ENCODE measurements at regions not wholly inside any gene's neighbourhood (a gene's known extent, or its start where the extent isn't known, plus 50 kb on each side); places are given as distances from the start of the nearest gene placed in this dataset.
A peak's percentile ranks its signal among the peaks of the same experiment; 100 is the strongest.

DNA sequence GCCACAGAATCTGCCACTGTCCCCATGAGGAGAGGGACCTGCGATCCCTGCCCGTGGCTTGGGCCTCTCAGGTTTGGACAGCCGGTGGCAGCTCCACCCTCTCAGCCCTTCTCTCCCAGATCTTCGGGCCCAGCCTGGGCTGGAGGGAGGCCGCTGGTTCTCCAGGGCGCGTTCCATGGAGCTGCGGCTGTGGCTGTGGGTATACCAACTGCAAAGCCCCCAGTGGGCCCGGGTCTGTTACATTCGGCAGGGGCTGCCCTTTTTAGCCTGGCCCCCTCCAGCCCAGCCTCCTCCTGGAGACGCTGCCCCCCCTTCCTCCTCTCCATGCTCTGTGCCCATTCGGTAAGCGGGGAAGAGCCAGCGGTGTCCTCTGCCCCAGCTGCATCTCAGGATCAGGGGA, 64.7 kb upstream of the ZNF469 start:
- DNase-seq (ENCODE audit: low spot score), result no peak

DNA sequence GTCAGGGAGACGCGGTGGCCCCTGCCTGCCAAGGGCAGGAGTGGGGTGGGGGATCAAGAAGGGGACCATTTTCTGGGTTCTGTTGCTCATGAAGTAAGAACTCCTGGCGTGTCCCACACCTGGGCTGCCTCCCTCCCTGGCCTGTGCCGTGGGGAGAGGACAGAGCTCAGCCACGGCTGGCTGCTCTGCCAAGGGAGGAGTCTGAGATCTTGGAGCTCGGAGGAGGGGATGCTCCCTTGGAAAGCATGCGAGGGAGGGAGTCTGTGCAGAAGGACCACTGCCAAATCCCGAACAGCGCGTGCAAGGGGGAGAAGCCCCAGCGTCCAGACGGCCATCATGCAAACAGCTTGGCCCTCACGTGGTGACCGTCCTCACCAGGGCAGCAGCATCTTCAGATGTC, 64.2 kb upstream of the ZNF469 start:
- peak; percentile 79 for DNase-seq (ENCODE audit: low spot score)

DNA sequence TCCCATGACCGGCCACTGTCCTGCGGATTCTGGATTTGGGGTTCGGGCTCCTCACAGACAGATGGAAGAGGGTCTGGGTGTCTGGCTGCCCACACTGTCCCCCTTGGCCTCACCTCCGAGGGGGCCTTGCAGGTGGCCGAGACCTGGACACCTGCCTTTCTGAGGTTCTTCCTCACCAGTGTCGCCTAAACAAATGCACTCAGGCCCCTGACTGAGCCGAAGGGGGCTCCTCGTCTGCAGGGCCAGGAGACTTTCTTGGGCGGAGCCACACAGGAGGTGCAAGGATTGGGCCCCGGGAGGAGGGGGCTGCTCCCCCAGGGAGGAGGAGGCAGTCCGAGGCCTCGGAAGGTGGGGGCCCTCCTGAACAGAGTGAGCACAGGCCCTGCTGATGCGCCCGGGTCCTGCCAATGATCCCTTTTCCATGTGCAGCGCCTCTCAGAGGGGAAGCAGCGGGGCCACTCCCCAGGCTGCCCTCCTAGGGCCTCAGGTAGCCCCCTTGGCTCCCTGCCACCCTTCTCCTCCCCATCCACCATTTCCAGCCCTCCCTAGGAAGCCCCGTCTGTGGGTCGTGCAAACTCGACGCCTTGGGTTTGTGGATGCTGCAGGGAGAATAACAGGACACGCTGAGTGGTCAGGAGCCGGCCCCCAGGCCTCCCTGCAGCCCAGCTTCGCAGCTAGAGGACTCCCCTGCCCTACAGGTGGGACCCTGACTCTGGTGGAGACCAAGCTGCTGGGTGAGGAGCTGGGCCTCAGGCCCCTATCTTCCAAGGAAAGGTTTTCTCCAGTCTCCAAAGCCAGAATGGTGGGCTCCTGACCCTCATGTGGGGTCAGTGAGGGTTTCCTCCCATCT, 63.4 kb upstream of the ZNF469 start:
- DNase-seq (ENCODE audit: low spot score), result no peak

DNA sequence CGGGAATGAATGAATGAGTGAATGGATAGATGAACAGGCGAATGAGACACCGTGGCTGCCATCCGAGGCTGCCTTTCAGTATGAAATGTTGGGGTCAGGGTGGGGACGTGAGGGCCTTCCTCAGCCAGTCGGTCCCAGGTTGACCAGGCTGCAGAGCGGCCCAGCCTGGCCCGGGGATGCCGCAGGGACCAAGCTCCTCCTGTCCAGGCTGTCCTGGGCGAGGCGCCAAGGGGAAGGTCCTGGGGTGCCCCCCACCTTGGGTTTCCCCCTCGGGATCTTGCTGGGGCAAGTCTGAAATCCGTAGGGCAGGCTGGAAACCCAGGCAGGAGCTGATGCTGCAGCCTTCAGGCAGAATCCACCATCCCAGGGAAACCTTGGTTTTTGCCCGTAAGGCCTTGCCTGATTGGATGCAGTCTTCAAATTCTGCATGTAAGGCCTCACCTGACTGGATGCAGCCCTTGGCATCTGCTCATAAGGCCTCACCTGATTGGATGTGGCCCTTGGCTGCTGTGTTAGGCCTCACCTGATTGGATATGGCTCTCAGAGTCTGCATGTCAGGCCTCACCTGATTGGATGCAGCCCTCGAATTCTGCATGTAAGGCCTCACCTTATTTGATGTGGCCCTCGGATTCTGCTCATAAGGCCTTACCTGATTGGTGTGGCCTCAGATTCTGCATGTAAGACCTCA, 61.7 kb upstream of the ZNF469 start:
- no peak for DNase-seq (ENCODE audit: low spot score)

DNA sequence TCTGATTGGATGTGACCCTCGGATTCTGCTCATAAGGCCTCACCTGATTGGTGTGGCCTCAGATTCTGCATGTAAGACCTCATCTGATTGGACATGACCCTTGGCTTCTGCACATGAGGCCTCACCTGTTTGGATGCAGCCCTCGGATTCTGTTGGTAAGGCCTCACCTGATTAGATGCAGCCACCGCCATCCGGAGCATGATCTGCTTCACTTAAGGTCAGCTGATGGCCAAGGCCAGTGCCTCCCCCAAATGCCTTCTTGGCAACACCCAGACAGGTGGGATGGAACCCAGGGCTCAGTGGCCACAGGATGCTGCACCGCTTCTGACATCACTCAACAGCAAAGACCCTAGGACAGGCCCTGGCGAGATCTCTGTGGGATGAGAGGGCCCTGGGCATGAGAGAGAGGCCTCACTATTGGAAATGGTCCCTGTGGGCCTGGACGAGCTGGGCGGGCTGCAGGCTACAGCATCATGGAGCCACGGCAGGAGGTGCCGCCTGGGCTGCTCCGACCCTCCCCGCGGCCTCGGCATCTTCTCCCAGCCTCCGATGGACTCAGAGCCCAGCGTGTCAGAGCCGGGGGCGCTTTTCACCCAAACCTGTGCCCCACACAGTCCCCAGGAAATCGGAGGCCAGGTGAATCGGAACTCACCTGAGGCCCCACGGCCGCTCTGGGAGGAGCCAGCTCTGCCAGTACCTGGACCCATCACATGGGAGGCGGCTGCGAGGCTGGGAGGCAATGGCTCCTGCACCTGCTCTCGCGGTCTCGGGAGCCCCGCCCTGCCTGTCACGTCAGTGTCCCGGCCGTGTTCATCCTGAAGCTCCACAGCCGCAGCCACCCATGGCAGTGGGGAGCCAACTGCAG, 60.9 kb upstream of the ZNF469 start:
- DNase-seq (ENCODE audit: low spot score), result no peak

DNA sequence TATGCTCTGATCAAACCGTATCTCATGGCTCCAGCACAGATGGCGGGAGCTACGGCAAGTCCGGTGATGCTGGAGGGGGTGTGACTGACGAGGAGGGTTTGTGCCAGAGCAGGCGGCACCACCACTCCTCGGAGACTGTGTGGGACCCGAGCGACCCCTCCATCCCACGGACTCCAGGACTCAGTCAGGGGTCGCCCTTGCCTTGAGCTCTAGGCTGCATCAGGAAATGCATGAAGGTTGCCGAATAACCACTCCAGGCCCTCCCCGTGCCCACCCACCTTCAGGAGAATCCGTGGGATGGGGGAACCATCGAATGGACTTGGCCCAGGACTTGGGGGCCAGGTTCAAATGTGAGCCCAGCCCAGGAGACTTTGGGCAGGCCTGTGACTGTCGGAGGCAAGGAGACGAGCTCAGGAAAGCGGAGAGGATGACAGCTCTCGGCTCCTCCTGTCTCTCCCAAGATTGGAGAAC, 60.2 kb upstream of the ZNF469 start:
- no peak for DNase-seq (ENCODE audit: low spot score)

DNA sequence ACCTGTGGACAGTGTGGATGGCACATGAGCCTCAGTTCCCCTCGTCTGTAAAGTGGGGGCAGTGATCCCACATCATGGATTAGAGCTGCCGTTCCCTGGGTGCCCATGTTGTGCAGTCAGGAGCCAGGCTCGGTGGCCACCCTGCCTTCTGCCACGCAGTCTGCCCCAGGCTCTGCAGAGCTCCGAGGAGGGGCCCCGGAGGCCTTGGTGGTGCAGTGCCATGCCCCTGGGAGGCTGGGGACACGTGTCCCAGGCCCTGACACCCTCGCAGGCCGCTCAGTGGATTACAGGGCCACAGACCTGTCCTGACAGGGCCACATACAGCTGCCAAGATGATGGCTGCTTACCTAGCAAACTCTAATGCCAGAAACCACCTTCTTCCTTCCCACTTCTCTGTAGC, 59.7 kb upstream of the ZNF469 start:
- DNase-seq (ENCODE audit: low spot score), result no peak

DNA sequence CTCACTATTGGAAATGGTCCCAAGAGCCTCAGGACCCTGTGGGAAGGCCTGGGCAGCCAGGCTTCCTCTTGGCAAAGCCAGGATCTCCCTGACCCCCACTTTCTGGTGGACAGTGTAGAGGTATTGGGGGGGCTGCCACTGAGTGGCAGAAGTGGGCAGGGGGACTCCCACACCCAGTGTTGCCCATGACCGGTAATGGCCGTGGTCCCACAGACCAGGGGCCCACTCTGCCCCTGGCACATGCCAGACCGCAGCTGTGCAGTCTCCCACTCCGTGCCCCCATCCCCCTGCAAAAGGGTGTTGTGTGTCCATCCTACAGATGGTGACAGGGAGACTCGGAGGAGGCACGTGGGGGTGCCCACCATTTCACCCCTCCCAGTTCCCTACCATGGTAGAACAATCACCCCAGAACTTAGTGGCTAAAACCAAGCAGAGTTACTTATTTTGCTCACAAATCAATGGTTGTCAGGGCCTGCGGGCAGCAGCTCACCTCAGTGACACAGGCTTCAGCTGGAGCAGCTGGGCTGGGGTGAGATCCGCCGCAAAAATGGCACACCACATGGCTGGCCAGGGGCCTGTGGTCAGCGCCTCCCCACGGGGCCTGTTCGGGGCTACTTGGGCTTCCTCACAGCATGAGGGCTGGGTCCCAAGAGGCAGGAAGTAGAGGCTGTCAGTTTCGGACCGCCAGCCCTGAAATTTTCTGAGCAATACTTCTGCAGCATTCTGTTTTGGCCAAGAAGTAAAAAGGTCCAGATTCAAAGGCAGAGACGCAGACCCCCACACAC, 59.0 kb upstream of the ZNF469 start:
- no peak for DNase-seq (ENCODE audit: low spot score)

DNA sequence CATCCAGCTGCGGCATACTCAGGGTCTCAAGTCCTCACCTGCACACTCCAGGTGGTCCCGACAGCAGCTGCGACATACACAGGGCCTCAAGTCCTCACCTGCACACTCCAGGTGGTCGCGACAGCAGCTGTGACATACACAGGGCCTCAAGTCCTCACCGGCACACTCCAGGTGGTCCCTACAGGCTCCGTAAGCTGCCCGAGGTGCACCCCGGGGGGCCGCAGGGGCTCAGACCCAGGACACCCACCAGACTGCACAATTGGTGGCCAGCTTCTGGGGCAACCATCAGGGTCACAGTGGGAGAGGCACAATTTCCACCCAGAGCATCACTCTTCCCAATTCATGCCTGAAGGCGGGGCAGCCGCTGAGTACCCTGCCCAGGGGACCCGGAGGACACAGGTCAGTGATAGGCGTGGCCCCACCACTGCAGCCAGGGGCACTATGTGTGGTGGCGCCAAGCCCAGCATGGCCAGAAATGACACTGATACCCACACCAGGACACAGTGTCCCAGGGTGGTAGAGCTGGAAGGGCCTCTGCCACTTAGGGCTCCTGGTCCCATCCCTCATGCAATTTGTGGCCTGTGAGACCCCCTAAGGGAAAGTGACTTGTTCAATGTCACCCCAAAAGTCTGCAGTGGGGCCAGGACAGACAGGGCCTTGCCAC, 57.5 kb upstream of the ZNF469 start:
- DNase-seq (ENCODE audit: low spot score), result no peak

DNA sequence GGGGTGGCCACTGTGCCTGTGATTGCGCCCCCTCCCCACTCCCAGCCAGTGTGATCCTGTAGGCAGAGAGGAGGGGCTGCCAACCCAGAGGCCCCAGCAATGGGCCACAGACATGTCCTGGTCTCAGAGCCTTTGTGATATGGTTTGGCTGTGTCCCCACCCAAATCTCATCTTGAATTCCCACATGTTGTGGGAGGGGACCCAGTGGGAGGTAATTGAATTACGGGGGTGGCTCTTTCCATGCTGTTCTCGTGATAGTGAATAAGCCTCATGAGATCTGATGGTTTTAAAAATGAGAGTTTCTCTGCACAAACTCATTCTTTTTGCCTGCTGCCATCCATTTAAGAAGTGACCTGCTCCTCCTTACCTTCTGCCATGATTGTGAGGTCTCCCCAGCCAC, 56.8 kb upstream of the ZNF469 start:
- DNase-seq (ENCODE audit: low spot score), result no peak

DNA sequence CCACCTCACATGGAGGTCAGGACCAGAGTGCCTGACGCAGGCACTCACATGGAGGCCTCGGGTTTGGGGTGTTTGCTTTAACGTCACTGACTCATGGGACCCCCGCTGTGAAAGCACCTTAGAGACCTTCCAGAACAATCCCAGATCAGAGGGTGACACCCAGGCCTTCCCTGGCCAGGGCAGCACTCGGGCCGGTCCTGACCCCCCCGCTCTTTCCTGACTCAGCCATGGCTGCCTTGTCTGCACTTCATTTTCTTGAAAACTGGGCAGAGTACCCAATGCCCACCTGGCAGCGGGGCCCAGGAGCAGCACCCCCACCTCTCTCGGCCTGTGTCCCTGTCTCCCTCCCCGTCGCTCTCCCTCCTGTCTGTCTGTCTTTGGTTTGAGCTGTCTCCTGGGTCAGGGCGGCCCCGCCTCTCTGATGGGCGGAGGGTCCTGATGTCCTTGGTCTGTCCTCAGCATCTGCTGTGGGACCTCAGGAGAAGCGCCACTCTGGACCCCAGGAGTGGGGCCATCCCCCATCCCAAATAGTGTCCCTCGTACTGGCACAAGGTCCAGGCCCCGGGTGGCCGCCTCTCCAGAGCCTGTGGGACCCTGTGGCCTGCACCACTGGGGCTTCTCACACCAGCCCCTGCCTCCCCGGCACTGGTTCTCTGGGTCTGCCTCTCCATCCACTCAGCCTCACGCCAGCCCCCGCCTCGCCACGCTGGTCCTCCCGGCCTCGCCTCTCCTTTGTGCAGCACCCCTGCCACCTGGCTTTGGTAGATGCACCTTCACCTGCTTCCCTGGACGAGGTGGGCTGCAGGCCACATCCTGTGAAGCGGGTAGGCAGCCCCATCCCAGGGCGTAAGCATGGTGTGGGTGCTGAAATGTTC, 55.9 kb upstream of the ZNF469 start:
- DNase-seq (ENCODE audit: low spot score), result no peak

DNA sequence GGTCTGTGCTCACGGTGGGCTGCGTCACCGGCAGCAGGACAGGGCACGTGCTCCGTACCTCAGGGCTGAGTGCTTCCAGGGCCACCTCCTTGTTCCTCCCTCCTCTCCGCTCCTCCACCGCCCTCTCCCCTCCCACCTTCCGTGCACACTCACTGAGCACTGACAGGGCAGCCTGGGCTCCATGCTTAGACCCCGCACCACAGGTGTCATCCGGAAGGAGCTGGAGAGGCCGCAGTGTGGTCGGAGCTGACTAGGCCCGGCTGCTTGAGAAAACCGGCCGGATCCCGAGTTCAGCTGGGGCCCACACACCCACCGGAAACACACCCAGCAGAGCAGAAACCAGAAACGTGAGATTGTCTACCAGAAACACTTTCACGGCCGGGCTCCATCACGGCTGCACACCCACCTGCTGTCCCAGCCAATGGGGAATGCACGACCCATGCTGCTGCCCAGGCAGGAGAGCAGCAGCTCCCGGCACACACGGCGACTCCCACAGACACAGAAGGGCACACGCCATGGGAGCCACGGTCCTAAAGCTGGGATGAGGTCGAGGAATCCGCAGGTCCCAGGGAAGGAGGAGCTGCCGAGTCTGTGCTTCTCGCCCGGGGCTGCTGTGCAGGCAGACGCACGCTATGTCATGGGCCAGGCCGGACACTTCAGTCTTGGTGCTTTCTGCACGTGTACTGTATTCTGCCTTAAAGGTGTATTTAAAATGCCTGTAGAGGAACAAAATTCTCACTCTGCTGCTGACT, 55.0 kb upstream of the ZNF469 start:
- no peak for DNase-seq (ENCODE audit: low spot score)

DNA sequence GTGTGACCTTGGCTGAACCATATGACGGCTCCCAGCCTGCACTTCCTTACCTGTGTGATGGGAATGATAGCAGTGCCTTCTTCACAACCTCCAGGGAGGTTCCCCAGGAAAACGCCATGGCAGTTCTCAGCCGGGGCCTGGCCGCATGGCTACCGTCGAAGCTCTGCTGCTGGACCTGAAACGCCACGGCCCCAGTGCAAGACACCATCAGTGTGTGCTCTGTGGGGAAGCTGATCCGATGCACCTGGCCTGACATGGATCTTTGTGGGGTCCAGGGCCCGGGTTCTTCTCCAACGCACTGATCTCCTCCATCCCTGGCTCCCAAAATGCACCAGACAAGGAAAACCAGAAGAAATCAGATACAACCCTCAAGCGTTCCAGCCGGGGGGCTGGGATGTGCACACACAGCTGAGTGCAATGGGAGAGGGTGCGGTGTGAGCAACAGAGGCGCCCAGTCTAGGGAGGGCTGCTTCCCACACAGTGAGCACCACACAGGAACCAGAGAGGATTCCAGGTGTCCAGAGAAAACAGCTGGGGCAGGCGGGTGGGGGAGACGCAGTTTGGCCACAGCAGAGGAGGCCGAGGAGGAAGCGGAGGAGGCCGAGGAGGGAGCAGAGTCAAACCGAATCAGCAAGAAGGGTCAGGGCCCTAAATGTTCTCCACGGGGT, 54.3 kb upstream of the ZNF469 start:
- no peak for DNase-seq (ENCODE audit: low spot score)

DNA sequence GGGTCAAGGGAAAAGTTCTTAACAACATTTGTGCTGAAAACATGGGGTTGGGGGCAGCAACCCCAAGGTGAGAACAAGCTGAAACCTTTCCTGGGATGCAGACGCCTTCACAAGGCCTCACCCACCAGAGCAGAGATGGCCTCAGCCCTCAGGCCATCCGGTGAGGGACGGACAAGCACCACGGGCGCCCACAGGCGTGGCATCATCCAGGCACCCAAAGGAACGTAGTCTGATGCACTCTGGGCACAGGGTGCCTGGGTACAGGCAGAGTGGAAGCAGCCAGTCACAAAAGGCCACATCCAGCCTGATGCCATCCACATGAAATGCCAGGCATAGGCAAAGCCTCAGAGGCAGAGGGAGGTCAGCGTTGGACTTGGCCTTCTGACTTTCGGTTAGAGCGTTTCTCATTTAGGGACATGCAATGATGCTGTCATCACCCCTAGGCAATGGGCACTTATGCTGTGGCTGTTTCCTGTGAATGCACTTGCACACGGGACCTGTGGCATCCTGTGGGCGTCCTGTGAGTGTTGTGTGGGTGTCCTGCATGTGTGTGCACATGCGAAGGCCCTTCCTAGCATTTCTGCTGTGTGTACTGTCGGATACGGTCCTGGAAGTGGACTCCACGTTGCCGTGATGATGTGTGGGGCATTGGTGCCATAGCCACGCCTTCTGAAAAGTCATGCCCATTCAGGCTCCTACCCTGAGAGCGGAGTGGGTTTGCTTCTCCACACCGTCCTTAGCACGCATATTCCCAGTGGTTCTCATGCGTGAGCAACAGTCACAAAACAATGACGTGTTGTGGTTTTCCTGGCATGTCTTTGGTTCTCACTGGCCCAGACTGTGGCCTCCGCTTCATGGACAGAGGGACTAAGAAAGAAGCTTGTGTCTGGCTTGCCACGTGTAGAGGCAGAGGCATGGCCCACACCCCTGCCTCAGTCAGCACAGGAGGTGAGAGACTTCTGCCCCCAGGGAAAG, 52.7 kb upstream of the ZNF469 start:
- no peak for DNase-seq (ENCODE audit: low spot score)

DNA sequence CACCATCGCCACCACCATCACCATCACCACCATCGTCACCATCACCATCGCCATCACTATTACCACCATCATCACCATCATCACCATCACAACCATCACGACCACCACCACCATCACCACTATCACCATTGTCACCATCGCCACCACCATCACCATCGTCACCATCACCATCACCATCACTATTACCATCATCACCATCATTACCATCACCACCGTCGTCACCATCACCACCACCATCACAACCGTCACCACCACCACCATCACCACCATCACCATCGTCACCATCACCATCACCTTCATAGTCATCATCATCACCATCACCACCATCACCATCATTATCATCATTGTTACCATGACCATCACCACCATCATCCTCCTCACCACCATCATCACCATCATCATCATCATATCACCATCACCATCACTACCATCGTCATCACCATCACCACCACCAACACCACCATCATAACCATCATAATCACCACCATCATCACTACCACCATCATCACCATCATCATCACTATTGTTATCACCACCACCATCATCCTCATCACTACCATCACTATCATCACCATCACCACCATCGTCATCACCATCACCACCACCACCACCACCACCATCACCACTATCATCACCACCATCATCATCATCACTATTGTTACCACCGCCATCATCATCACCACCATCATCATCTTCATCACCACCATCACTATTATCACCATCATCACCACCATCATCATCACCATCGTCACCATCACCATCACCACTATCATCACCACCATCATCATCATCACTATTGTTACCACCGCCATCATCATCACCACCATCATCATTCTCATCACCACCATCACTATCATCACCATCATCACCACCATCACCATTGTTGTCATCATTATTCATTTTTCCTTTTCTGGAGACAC, 51.5 kb upstream of the ZNF469 start:
- no peak for DNase-seq (ENCODE audit: low spot score)
